ENCODE measurements at regions not wholly inside any gene's neighbourhood (a gene's known extent, or its start where the extent isn't known, plus 50 kb on each side); places are given as distances from the start of the nearest gene placed in this dataset.

GRCh38 chr2:48912110-48912509, 156.6 kb upstream of the LHCGR start:
- TF ChIP-seq CTCF (IDR thresholded peaks at IDR 0.05) (no peak), POLR2AphosphoS5 (IDR thresholded peaks at IDR 0.05) (no peak), POLR2A (IDR thresholded peaks at IDR 0.05) (no peak)

Measured in stomach (tissue), 4 donors.